ENCODE measurements at regions not wholly inside any gene's neighbourhood (a gene's known extent, or its start where the extent isn't known, plus 50 kb on each side); places are given as distances from the start of the nearest gene placed in this dataset.

DNA sequence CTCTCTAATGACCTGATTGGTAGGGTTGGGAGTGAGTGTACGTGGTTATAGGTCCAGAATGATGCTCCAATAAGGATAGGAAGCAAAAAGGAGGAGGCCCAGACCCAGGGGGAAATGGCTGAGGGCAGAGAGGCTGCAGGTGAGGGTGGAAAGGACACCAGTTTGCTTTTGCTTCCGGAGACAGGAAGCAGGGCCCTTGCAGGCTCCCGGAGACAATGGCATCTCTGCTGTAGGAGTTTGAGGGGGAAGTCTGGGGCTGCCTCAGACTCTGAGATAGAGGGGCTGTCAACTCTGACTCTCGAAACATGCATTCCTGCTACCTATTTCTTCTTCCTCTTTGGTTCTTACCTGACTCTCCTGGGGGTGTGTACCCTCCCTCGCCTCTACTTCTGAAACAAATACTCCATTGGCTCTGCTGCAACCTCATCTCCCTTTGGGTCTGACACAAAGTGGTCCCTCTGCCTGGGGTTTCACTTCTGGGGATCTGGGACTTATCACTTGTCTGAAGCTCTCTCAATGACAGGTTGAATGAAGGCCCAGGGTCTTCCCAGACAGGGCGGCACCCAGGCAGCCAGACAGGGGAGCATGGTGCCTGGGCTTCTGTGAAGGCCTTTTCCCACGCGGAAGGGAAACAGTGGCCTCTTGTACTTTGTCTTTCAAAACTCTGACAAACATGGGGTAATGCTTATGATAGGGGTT, 61.5 kb downstream of the CHRD start:
- TF ChIP-seq, protein P1, sequence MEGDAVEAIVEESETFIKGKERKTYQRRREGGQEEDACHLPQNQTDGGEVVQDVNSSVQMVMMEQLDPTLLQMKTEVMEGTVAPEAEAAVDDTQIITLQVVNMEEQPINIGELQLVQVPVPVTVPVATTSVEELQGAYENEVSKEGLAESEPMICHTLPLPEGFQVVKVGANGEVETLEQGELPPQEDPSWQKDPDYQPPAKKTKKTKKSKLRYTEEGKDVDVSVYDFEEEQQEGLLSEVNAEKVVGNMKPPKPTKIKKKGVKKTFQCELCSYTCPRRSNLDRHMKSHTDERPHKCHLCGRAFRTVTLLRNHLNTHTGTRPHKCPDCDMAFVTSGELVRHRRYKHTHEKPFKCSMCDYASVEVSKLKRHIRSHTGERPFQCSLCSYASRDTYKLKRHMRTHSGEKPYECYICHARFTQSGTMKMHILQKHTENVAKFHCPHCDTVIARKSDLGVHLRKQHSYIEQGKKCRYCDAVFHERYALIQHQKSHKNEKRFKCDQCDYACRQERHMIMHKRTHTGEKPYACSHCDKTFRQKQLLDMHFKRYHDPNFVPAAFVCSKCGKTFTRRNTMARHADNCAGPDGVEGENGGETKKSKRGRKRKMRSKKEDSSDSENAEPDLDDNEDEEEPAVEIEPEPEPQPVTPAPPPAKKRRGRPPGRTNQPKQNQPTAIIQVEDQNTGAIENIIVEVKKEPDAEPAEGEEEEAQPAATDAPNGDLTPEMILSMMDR (IDR thresholded peaks at IDR 0.05): no peak
- no peak for TF ChIP-seq ZFX (IDR thresholded peaks at IDR 0.05; ENCODE audit: borderline replicate concordance)

Data from 22Rv1 (cell line).